ENCODE measurements at regions not wholly inside any gene's neighbourhood (a gene's known extent, or its start where the extent isn't known, plus 50 kb on each side); places are given as distances from the start of the nearest gene placed in this dataset.

DNA sequence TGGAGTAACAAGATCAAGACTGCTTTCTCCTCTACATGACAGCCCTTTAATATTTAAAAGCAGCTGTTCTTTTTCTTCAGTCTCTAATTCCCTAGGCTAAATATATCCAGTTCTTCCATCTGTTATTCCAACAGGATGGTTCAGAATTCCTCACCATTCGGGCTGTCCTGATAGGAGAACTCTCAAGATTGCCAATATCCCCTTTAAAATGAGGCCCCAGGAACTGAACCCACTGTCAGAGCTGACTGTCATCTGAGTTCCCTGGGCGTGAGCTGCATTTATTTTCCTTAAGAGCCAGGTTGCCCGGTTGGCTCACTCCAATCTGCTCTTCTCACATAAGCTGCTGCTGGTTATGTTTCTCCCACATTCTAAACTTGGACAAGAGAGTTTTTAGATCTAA lies 177.6 kb downstream of the MIS18A start:
- no peak for DNase-seq (ENCODE audit: extremely low spot score)
- intact Hi-C loops (cut with DNase I), result no loop called here
- H3K36me3 ChIP-seq, result no peaks in the 10 kb centered on the region
- no peaks in the 10 kb centered on the region for H3K9me3 ChIP-seq
- no peak overlapping the region for H3K4me3 ChIP-seq
- H3K27ac ChIP-seq (replicated peaks in 1 of 4), result no peak overlapping the region
- H3K4me1 ChIP-seq, result no peaks in the 10 kb centered on the region
- 68% methylated on average over 3 of the region's 3 CpGs for WGBS
- no peaks in the 10 kb centered on the region for H3K27me3 ChIP-seq
- TF ChIP-seq EP300 (IDR thresholded peaks at IDR 0.05) (no peak), POLR2A (IDR thresholded peaks at IDR 0.05; ENCODE audit: low read depth) (no peak), CTCF (IDR thresholded peaks at IDR 0.05) (no peak), POLR2AphosphoS5 (IDR thresholded peaks at IDR 0.05) (no peak)

DNA sequence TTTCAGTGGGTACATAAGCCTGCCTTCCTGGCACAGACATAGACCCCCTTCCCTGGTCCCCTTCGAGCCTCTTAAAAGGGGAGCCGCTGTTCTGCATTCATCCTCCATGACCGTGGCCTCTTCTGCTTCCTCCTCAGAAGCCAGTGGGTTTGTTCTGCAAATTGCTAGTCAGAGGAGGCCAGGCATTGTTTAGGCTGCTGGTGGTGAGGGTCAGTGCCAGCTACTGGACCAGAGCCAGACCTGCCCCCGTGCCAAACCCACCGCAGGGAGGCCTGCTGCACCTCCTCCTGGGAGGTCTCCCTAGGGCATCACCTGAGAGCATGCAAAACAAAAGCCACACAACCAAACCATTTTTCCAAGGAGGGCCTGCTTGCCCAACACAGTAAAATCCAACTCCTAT lies 178.4 kb downstream of the MIS18A start:
- Histone ChIP-seq H3K4me3 (no peak overlapping the region), H3K27ac (replicated peaks in 1 of 4) (no peak overlapping the region), H3K36me3 (no peaks in the 10 kb centered on the region), H3K9me3 (no peaks in the 10 kb centered on the region), H3K27me3 (no peaks in the 10 kb centered on the region), H3K4me1 (no peaks in the 10 kb centered on the region)
- 85% methylated on average over 3 of the region's 5 CpGs for WGBS
- no peak for TF ChIP-seq POLR2AphosphoS5 (IDR thresholded peaks at IDR 0.05)
- TF ChIP-seq POLR2A (IDR thresholded peaks at IDR 0.05; ENCODE audit: low read depth), result no peak
- no peak for TF ChIP-seq CTCF (IDR thresholded peaks at IDR 0.05)
- no peak for TF ChIP-seq EP300 (IDR thresholded peaks at IDR 0.05)
- intact Hi-C loops (cut with DNase I), result no loop called here
- DNase-seq (ENCODE audit: extremely low spot score), result no peak

DNA sequence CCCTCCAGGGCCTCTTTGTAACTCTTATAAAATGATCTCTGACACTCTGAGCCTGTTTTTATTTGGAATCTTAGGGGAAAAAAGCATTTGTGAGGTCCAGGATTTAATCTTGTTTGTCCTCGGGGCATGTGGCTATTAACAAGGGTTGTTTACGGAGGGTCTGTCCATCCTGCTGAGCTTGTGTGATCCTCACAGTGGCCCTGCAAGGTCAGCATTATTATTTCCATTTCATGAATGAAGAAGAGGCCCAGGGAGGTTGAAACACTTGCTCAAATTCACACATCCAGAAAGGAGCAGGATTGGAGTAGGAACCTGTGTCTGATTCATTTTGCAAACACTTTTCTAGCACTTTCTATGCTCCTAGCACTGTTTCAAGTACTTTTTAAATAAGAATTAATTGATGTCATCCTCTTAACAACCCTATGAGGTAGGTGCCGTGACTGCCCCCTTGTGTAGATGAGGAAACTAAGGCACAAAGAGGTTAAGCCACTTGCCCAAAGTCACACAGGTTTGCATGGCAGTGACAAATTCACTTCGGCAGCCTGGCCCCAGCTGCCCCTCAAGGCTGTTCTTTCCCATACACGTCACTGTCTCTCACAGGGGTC lies 178.9 kb downstream of the MIS18A start:
- 91% methylated on average over 5 of the region's 5 CpGs for WGBS
- H3K27me3 ChIP-seq, result no peaks in the 10 kb centered on the region
- intact Hi-C loops (cut with DNase I), result no loop called here
- DNase-seq (ENCODE audit: extremely low spot score), result no peak
- no peak overlapping the region for H3K4me3 ChIP-seq
- no peaks in the 10 kb centered on the region for H3K4me1 ChIP-seq
- H3K9me3 ChIP-seq, result no peaks in the 10 kb centered on the region
- H3K36me3 ChIP-seq, result no peaks in the 10 kb centered on the region
- TF ChIP-seq POLR2AphosphoS5 (IDR thresholded peaks at IDR 0.05) (no peak), CTCF (IDR thresholded peaks at IDR 0.05) (no peak), EP300 (IDR thresholded peaks at IDR 0.05) (no peak), POLR2A (IDR thresholded peaks at IDR 0.05; ENCODE audit: low read depth) (no peak)
- no peak overlapping the region for H3K27ac ChIP-seq (replicated peaks in 1 of 4)

GRCh38 chr21:32096411-32096810 lies 182.4 kb downstream of the MIS18A start:
- Histone ChIP-seq H3K27ac (replicated peaks in 1 of 4) (no peak overlapping the region), H3K36me3 (no peaks in the 10 kb centered on the region), H3K27me3 (no peaks in the 10 kb centered on the region), H3K9me3 (no peaks in the 10 kb centered on the region), H3K4me3 (no peak overlapping the region), H3K4me1 (no peaks in the 10 kb centered on the region)
- peak in 2 of 3 experiments; percentile 10 to 12 for TF ChIP-seq CTCF (IDR thresholded peaks at IDR 0.05)
- TF ChIP-seq POLR2AphosphoS5 (IDR thresholded peaks at IDR 0.05), result no peak
- TF ChIP-seq POLR2A (IDR thresholded peaks at IDR 0.05; ENCODE audit: low read depth), result no peak
- TF ChIP-seq EP300 (IDR thresholded peaks at IDR 0.05), result no peak
- WGBS, result 47% methylated on average over 3 of the region's 3 CpGs
- intact Hi-C loops (cut with DNase I), result no loop called here
- DNase-seq (ENCODE audit: extremely low spot score), result no peak

DNA sequence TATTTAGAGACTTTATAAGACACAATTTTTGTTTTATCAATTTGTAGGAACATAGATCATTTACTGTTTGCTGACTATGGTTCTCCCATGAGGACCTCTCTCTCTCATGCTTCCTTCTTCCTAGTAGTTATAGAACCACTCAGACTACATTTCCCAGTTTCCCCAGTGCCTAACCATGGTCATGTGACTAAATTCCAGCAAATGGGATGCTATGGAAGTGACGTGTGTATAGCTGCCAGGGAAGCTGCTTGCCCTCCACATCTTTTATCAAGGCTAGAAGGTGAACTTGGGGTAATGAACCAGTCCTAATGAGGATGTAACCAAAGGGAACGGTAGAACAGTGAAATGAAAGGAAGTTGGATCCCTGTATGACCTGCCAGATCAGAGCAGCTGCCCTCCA lies 184.0 kb downstream of the MIS18A start:
- intact Hi-C loops (cut with DNase I), result no loop called here
- Histone ChIP-seq H3K27ac (replicated peaks in 1 of 4) (no peak overlapping the region), H3K27me3 (no peaks in the 10 kb centered on the region), H3K36me3 (no peaks in the 10 kb centered on the region), H3K4me1 (no peaks in the 10 kb centered on the region), H3K4me3 (no peak overlapping the region), H3K9me3 (no peaks in the 10 kb centered on the region)
- WGBS, result 57% methylated on average over 2 of the region's 2 CpGs
- no peak for TF ChIP-seq EP300 (IDR thresholded peaks at IDR 0.05)
- no peak for TF ChIP-seq CTCF (IDR thresholded peaks at IDR 0.05)
- no peak for TF ChIP-seq POLR2AphosphoS5 (IDR thresholded peaks at IDR 0.05)
- no peak for TF ChIP-seq POLR2A (IDR thresholded peaks at IDR 0.05; ENCODE audit: low read depth)
- no peak for DNase-seq (ENCODE audit: extremely low spot score)
